ENCODE measurements at regions not wholly inside any gene's neighbourhood (a gene's known extent, or its start where the extent isn't known, plus 50 kb on each side); places are given as distances from the start of the nearest gene placed in this dataset.

DNA sequence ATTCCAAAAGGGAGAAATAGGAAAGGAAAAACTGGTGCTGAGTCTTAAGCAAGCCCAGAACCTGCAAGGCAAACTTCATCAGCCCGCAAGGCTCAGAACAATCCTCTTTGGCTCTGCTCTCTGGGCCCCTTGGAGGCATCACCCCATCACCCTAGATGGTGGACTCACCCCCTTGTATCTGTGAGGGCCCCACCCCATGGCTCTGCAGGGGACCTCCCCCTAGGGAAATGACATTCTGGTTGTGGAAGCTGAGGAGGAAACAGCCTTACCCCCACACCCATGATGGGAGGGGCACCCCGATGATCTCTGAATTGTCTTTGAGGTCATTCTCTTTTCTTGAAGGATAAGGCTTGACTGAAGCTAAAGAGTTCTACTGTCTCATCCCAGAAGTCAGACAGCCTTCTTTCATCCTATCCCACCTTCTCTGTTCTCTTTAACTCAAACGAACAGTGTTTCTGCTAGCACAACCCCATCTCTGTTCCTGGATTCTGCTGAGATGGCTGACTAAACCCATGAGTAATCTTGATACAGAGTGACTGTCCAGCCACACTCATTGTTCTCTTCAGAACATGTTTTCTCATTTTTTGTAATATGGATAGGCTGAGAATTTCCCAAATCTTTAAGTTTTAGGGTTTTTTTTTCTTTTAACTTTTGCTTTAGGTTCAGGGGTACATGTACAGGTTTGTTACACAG lies 492.1 kb upstream of the MYT1L start:
- DNase-seq: no peak

DNA sequence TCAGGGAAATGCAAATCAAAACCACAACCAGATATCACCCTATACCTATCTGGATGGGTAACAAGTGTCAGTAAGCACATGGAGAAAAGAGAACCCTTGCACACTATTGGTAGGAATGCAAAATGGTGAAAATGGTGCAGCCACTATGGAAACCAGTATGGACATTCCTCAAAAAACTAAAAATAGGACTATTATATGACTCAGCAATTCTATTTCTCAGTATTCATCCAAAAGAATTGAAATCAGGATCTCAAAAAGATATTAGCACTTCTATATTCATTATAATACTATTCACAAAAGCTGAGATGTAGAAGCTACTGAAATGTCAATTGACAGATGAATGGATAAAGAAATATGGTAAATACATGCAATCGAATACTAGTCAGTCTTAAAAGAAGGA lies 491.1 kb upstream of the MYT1L start:
- no peak for DNase-seq

DNA sequence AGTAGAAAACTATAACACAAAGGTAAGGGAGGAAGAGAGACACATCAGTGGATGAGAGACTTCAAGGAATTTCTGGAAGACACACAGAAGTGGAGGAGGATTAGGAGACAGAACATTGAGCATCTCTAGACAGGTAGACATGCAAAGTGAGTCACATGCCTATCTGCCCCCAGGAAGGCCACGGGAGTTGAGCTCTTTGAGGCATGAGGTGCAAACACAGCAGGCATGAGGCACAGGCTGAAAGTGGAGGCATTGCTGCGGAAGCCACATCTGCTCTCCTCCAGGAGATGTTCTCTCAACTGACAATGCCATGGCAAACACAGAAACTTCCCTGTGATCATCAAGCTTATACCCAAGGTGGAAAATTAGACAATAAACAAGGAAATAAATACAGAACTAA lies 481.6 kb upstream of the MYT1L start:
- DNase-seq: no peak

DNA sequence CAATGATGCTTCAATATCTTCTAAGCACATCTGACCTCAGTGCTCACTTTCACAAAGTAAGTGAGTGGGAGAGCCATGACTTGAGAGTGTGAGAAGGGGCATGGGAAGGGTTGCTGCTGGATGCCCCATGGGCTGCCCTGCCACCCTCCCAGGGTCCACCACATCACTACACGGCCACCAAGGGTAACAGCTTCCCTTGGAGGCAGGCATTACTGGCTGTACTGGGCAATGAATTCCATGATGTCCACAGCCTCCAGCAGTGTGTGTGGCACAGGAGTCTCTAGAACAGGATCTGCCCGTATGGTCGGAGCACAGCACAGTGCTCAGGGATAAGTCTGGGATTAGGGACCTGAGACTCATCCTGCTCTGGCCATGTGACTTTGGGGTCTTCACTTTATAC lies 481.0 kb upstream of the MYT1L start:
- DNase-seq: no peak

DNA sequence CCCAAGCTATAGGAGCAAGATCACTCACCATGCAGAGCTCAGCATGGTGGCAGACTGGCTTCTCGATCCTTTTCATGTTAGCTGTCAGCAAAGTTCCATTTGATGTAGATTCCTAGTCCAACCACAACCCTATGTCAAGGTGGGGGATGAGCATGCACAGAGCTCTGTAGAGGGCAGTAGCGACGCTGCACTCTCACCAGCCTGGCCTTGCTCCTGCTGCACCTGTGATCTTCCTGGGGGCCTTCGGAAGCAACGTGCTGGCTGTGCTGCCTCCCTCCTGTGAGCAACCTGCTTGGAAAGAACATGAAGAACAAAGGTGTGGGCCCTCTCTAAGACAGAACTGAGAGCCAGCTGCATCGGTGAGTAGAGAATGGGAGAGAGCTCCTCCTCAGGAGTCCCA lies 479.4 kb upstream of the MYT1L start:
- DNase-seq: no peak

DNA sequence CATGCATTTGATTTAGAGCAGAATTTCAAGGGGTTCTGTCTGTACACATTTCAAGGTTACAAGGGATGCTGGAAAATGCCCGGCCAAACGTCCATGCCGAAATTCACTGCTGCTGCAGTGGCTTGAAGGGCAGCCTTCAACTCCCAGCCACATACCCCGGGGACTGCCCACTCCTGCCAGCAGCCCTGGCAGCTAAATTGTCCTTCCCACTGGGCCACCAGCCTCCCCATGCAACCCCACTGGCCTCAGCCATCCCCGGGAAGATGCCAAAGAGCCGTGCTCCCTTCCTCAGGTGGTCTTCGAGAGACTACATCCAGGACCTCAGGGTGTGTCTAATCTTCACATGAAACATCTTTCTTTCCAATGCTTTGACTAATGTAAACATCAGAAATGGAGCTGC lies 478.7 kb upstream of the MYT1L start:
- DNase-seq: no peak

DNA sequence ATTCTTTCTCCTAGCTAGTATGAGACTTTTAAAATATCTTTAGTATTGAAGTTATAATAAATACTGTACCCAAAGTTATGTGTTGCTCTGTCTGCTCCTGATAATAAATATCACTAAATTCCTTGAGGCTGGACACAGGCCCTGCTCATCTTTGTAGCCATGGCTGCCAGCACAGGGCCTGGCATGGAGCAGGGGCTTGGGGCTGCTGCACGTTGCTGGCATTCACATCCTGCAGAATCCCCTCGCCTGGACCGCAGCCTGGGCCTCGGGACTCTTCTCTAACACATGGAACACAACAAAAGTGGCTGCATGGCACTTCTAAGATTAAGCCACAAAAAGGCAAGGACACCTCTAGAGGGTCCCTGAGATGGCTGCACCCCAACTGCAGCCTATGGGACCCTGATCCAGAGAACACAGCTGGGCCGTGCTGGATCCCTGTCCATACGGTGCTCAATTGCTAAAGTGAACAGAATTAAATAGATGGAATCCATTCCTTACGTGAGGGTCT lies 477.5 kb upstream of the MYT1L start:
- DNase-seq: no peak

DNA sequence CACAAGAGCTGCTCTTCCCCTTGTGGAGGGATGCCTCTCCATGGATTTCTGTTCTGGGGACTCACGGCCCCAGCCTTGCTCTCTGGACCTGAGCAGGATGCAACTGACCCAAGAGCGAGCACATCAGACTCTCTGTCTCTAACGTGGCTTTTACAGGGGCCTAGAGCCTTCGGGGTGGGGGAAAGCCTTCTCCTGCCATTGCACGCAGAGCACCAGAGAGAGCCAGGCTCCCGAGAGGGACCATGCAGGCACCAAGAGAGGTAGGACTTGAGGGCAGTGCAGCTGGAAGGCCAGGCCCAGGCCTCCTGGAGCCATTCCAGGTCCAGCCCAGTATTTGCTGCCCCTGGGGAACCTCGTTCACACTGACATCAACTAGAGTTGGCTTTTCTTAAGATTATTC lies 475.6 kb upstream of the MYT1L start:
- no peak for DNase-seq

DNA sequence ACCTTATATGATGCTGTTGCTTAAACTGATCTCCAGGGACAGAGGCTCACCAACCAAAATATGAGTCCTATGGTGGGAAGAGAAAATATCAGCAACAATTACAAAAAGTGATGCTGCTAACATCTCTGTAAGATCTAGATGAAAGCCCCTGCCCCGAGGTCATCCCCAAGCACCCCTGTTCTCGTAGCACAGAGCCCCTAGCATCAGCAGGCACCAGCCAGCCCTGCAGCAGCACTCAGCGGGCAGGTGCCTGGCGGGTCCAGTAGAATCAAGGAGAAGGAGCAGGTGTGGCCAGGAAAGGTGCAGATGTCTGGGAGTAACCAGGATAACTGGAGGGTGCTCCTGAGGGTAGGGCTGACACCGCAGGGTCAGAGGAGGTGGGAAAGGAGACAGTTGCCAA lies 474.2 kb upstream of the MYT1L start:
- no peak for DNase-seq

DNA sequence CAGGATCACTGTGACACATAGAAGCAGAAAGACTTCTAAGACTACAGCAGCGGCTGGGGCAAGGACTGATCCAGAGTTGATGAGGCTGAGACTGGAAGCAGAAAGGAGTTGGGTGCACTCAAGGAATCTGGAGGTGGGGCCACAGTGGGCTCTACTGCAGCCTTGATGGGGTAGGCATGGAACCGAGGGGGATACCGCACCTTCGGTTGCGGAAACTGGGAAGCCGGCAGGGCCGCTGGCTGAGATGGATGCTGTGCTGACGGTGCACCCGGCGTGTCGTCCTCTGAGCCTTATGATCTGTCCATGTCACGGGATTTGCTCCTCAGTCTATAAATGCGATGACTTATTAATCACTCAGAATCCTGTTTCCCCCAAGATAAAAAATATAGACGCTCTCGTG lies 473.5 kb upstream of the MYT1L start:
- no peak for DNase-seq

DNA sequence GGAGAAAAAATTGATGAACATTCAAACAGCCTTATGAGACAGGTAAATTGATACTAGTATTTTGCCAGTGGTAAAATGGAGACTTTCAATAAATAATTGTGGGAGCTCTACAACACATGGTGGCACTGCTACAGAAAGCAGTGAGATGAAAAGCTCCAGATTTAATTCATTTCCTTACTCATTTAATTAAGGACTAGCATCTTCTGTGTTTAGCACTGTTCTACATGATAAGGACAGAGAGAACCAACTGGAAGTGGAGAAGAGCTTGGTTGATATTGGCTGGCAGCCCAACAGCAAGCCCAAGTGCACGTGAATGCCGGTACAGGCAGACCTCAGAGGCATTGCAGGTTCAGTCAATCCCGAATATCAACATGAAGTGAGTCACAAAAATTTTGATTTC lies 470.4 kb upstream of the MYT1L start:
- DNase-seq: no peak

DNA sequence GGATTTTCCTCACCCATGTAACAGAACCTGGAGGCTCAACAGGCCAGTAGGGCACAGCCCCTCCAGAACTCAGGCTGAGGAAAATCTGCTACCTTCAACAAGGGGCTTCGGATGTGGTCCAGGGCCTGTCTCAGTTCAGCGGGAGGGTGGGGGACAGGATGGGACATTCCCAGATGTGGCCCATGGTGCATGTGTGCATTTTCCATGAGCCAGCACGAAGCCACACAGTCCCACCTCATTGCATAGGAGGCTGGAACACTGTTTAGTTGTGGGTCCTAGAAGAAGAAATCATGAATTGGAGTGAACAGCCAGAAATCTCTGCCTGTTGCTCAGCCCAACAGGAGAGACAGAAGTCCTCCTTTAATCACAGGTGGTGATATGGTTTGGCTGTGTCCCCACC lies 469.6 kb upstream of the MYT1L start:
- no peak for DNase-seq

DNA sequence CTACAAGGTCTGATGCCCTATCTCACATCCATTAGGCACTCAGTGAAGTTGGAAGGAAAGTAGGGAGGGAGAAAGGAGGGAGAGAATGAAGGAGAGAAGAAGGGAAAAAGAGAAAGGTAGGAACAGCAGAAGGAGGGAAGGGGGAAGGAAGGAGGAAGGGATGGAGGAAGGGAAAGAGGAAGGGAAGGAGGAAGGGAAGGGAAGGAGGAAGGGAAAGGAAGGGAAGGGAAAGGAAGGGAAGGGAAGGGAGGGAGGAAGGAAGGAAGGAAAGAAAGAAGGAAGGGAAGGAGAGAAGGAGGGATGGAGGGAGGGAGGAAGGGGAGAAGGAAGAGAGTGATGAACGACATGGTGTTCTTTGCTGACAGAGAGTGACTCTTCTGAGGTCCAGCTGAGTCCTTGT lies 468.9 kb upstream of the MYT1L start:
- DNase-seq: no peak

DNA sequence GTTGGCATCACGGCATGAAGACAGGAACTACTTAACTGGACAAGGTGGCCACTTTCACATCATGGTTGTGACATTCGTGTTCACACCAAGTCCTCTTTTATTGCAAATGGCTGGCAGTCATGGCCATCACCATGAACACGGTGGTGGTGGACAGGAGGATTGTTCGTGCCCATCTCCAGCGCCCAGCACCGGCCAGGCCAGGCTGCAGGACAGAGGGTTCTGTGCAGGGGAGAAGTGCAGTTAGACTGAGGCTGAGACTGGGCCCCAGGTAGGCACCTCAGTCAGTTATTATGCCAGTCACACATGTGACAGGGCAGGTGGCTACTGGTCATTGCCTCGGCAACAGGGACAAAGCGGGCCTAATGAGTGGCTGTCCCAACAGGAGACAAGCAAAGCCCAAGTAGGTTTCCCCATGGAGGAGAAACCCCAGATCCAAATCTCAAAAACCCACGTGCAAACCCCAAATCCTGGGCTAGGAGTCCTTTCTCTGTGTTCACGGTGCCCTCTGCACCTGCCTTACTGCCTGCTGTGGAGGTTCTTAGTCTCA lies 468.1 kb upstream of the MYT1L start:
- no peak for DNase-seq

DNA sequence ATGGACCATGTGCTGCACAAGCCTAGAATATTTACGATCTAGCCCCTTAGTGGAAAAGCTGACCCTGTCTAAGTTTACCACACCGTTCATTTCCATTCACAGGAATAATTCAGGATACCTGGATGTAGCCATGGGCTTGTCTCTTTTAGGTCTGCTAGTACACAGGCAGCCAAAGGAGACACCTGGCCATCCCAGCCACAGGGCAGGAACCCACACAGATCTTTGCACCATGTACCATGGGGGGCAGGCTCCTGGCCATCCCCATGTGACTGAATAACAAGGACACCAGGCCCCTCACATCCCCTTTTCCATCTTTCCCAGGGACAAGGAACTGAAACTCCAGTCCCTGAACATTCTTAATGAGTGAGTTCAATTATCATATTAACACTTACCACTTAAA lies 467.3 kb upstream of the MYT1L start:
- no peak for DNase-seq

DNA sequence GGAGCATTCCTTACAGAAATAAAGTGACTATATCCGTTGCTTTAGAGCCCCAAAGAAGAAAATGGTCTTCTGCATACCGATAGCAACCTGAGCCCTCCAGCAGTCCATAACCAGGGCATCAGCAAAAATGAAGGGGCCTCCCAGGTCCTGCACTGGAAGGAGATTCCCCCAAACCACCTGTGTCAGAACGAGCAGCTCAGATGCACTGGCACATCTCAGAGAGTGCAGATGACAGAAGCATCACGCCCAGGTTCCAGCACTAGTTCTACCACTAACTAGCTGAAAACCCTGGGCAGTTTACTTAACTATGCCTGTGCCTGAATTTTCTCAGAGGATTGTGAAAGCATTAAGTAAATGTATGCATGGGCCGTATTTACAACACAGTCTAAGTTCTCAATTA lies 466.7 kb upstream of the MYT1L start:
- DNase-seq: no peak

DNA sequence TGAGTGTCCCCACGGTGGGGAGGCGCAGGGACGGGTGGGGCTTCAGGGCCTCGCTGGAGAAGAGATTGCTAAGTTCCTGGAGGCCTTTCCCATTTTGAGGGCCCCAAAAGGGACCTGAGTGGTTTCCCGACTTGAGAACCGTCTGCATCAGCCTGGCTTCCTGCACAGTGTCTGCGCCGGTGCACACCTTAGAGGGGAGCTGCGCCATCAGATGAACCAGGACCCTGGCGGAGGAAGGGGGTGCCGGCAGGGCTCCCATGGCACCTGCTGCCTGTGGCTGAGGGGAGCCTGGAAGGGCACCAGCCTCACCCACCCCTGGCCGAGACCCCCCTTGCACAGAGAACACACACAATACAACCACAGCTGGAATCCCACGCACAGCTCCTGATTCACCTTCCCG lies 465.1 kb upstream of the MYT1L start:
- DNase-seq: no peak

DNA sequence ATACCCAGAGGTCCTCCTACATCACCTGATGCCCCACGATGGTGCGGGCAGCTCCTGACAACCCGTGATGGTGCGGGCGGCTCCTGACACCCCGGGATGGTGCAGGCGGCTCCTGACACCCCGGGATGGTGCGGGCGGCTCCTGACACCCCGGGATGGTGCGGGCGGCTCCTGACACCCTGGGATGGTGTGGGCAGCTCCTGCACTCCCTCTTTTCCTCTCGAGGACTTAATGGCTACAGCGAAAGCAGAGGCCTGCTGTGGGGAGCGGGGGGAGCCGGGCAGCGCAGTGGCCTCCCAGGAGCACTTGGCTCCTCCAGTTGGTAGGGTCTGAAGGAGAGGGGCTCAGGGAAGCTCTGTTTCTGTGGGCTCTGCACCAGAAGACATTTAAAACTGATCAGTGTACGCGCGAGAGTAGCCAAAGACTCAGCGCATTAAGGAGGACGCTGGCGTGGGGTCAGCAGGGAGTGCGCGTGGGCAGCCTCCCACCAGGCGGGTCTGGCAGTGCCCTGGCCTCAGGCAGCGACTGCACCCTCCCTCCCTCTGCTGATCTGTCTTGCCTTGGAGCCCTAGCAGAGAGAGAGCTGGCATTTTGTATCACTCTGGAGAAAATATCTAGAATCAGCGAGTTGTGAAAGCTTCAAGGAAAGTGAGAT lies 464.5 kb upstream of the MYT1L start:
- DNase-seq: no peak

DNA sequence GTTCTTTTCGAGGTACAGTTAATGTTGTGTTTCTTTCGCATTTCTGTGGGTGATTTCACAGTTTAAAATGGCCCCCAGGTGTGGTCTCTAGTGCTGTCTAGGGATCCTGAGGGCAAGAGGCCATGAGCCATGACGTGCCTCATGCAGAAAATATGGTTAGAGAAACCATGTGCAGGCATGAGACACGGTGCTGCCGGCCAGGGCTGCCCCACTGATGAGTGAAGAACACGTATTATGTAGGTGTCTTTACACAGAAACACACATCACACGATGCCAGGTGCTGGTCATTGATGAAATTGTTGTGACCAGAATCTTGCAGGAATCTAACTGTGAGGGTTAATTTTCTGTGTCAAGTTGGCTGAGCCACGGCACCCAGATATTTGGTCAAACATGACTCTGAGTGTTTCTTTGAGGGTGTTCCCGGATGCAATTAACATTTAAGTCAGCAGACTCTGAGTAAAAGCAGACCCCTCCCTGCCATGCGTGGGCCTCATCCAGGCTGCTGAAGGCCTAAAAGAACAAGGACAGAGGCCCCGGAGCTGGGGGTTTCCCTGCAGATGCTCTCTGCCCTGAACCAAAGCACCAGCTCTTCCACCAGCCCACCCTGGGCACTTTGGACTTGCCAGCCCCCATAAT lies 463.0 kb upstream of the MYT1L start:
- no peak for DNase-seq

DNA sequence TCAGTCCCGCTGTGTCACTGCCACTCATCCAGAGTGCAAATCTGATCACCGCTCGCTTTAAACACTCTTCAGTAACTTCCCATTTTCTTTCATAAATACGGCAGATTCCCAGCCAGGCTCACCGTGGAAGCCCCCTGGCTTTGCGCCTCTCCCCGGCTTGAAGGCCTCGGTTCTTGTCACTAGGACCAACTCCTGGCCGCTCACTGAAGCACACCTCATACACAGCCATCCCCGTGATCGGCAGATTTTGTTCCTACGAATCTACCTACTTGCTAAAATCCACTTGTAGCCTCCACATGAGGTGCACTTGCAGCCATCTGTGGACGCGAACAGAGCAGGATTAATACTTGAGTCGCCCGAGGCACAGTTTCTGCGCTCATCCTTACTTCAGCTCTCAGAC lies 462.4 kb upstream of the MYT1L start:
- no peak for DNase-seq

DNA sequence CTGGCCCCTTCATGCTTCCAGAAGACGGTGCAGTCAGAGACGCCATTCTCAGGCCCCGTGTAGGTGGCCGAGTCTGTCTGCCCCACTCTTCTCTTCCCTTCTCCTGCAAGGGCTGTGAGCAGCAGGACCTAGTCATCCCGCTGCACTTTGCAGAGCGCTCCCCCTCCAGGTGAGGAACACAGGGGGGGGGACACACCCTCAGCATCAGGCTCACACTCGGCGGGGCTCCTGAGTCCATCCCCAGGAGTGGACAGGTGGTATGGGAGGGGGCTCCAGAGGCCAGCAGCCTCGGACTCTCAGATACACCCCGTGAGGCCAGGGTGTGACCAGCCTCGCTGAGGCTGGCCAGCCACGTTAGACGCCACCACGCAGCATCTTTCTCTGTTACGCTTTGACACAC lies 460.5 kb upstream of the MYT1L start:
- no peak for DNase-seq

DNA sequence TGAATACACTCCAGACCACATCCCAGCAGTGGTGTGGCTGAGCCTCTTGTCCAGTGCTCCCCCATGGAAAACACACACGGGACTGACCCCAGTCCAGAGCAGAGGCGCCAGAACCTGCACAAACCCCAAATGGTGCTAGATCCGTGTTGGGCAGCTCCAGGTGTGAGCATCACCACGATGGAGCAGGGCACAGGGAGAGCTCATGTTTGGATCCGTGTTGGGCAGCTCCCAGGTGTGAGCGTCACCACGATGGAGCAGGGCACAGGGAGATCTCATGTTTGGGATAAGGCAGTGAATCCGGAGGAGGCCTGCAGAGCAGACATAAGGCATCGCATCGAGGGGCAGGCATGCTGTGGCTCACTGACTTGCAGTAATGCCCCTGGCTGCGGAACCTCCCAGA lies 460.0 kb upstream of the MYT1L start:
- DNase-seq: no peak

DNA sequence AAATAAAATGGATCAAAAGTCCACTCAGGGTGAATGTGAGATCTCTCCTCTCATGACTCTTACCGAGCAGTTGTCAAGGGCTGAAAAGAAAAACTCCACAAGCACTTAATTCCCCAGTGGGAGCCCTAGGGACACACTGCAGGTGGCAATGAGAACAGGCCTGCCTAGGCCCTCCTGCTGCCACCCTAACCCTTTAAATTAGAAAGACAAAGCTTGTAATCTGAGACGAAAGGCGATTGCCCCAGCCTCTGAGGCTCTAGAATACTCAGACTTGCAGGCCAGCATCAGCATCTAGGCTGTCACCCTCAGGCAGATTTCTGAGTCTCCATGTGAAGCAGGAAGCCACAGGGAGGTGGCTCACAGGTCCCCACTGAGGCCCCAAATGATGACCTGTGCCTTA lies 457.0 kb upstream of the MYT1L start:
- DNase-seq: no peak

DNA sequence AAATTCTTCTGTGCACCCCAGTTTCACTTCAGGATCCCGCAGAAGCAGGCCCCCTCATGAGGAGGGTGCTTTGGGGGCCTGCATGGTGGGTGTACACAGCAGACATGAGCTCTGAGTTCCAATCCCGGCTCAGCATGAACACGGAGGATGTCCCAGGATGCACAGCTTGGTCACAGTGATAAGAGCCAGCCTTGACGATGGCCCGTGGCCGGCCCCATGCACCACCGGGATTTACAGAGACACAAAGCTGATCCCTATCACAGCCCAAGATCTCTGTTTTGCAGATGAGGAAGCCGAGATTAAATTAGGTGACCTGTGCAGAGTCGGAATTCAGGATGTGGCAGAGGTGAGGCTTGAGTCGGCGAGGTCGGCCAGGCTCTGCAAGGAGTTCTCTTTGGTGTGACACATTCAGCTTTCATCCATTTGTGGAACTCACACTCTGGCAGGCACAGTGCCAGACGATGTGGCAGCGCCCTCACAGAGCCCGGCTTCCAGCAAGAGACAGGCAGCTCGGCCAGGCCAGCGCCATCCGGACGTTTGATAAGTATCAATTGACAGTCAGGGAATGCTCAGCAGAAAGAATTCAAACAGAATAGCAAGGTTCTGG lies 456.3 kb upstream of the MYT1L start:
- DNase-seq: no peak

Data from activated T-cell treated with anti-CD3 and anti-CD28 coated beads for 4 hours (primary cell).